H9 (cell line): ENCODE measurements at regions not wholly inside any gene's neighbourhood (a gene's known extent, or its start where the extent isn't known, plus 50 kb on each side); places are given as distances from the start of the nearest gene placed in this dataset.

Source experiments
- DNase-seq: peaks from one replicate; pipeline ENCODE4 v3.0.0-alpha.2; 2017
- H2AFZ ChIP-seq: one replicate; pipeline ENCODE4 v1.6.1; 2013; ENCODE audit warnings: mild to moderate bottlenecking, low read length, control low read depth, moderate library complexity
- H2AK5ac ChIP-seq: 2 replicates; pipeline ENCODE4 v1.6.1; 2013; ENCODE audit warnings: low read length, control low read depth, mixed read lengths; ENCODE audit not compliant: insufficient read length
- H2BK120ac ChIP-seq: one replicate; pipeline ENCODE4 v1.6.1; 2013; ENCODE audit warnings: low read depth, mild to moderate bottlenecking, low read length, control low read depth, inconsistent platforms; ENCODE audit not compliant: poor library complexity, severe bottlenecking
- H2BK12ac ChIP-seq: 2 replicates; pipeline ENCODE4 v1.6.1; 2013; ENCODE audit warnings: low read length, control low read depth, mixed read lengths, low read depth; ENCODE audit not compliant: insufficient read length
- H2BK15ac ChIP-seq: 2 replicates; pipeline ENCODE4 v1.6.1; 2013; ENCODE audit warnings: low read depth, low read length, control low read depth
- H2BK20ac ChIP-seq: one replicate; pipeline ENCODE4 v1.6.1; 2013; ENCODE audit warnings: low read depth, mild to moderate bottlenecking, low read length, control low read depth, inconsistent platforms; ENCODE audit not compliant: poor library complexity, severe bottlenecking
- H2BK5ac ChIP-seq: 2 replicates; pipeline ENCODE4 v1.6.1; 2013; ENCODE audit warnings: low read length, control low read depth, mixed read lengths; ENCODE audit not compliant: insufficient read length
- H3K14ac ChIP-seq: 2 replicates; pipeline ENCODE4 v1.6.1; 2013; ENCODE audit warnings: low read length, control low read depth; ENCODE audit not compliant: insufficient read depth
- H3K18ac ChIP-seq: 2 replicates; pipeline ENCODE4 v1.6.1; 2013; ENCODE audit warnings: low read depth, mild to moderate bottlenecking, mixed read lengths, low read length, control low read depth; ENCODE audit not compliant: insufficient read length
- H3K23ac ChIP-seq: 2 replicates; pipeline ENCODE4 v1.6.1; 2013; ENCODE audit warnings: low read length, control low read depth, mixed read lengths, low read depth; ENCODE audit not compliant: insufficient read length
- H3K23me2 ChIP-seq: 2 replicates; pipeline ENCODE4 v1.6.1; 2013; ENCODE audit warnings: low read depth, mild to moderate bottlenecking, mixed read lengths, low read length, control low read depth; ENCODE audit not compliant: insufficient read length, poor library complexity, severe bottlenecking
- H3K27ac ChIP-seq: 2 replicates; pipeline ENCODE4 v1.5.1; 2013; ENCODE audit warnings: low read length, control low read depth, mixed read lengths, low read depth; ENCODE audit not compliant: insufficient read length
- H3K27me3 ChIP-seq: 2 replicates; pipeline ENCODE4 v1.6.1; 2013; ENCODE audit warnings: low read length, control low read depth, inconsistent platforms; ENCODE audit not compliant: insufficient read depth
- H3K4ac ChIP-seq: 2 replicates; pipeline ENCODE4 v1.6.1; 2013; ENCODE audit warnings: low read depth, mild to moderate bottlenecking, control low read depth, inconsistent platforms, low read length, moderate library complexity
- H3K4me1 ChIP-seq: 2 replicates; pipeline ENCODE4 v1.6.1; 2013; ENCODE audit warnings: low read length, control low read depth, inconsistent platforms; ENCODE audit not compliant: insufficient read depth
- H3K4me2 ChIP-seq: 2 replicates; pipeline ENCODE4 v1.6.1; 2013; ENCODE audit warnings: low read length, control low read depth, mixed read lengths; ENCODE audit not compliant: insufficient read length, insufficient read depth
- H3K56ac ChIP-seq: 2 replicates; pipeline ENCODE4 v1.6.1; 2013; ENCODE audit warnings: low read depth, mild to moderate bottlenecking, mixed read lengths, low read length, control low read depth; ENCODE audit not compliant: insufficient read length
- H3K79me1 ChIP-seq: 2 replicates; pipeline ENCODE4 v1.6.1; 2013; ENCODE audit warnings: low read depth, mild to moderate bottlenecking, moderate library complexity, low read length, control low read depth, inconsistent platforms; ENCODE audit not compliant: insufficient read depth, poor library complexity, severe bottlenecking
- H3K79me2 ChIP-seq: 2 replicates; pipeline ENCODE4 v1.6.1; 2013; ENCODE audit warnings: low read length, control low read depth, inconsistent platforms; ENCODE audit not compliant: insufficient read depth
- H3K9ac ChIP-seq: 2 replicates; pipeline ENCODE4 v1.6.1; 2013; ENCODE audit warnings: low read length, control low read depth, mixed read lengths; ENCODE audit not compliant: insufficient read length; ENCODE audit errors: extremely low read depth
- H3K9me3 ChIP-seq: one replicate; pipeline ENCODE4 v1.6.1; 2013; ENCODE audit warnings: low read depth, low read length, inconsistent platforms; ENCODE audit not compliant: control insufficient read depth
- H3T11ph ChIP-seq: one replicate; pipeline ENCODE4 v1.6.1; 2013; ENCODE audit warnings: mild to moderate bottlenecking, low read length, control low read depth, inconsistent platforms
- H4K20me1 ChIP-seq: one replicate; pipeline ENCODE4 v1.6.1; 2013; ENCODE audit not compliant: control insufficient read depth, insufficient read length, insufficient read depth
- H4K5ac ChIP-seq: 2 replicates; pipeline ENCODE4 v1.6.1; 2013; ENCODE audit warnings: low read depth, mild to moderate bottlenecking, mixed read lengths, low read length, control low read depth; ENCODE audit not compliant: insufficient read length
- H4K8ac ChIP-seq: replicated peaks from 2 replicates; pipeline ENCODE4 v1.6.1; 2013; ENCODE audit warnings: low read length, control low read depth, mixed read lengths, low read depth; ENCODE audit not compliant: insufficient read length
- H4K91ac ChIP-seq: 2 replicates; pipeline ENCODE4 v1.6.1; 2013; ENCODE audit warnings: low read depth, mild to moderate bottlenecking, moderate library complexity, mixed read lengths, low read length, control low read depth; ENCODE audit not compliant: insufficient read length
- H3K27ac Mint-ChIP-seq, 3 experiments: 2 replicates in 2 of 3; 3 replicates in 1 of 3; pipeline ENCODE4 v1.8.0; 2020 to 2021; ENCODE audit warnings: mixed read lengths in 3 of 3, mild to moderate bottlenecking in 1 of 3, moderate library complexity in 1 of 3
- H3K27me3 Mint-ChIP-seq: 2 replicates; pipeline ENCODE4 v1.8.0; 2021; ENCODE audit warnings: low read depth, mild to moderate bottlenecking, moderate library complexity, mixed read lengths
- H3K36me3 Mint-ChIP-seq, 3 experiments: 2 replicates in 2 of 3; 3 replicates in 1 of 3; pipeline ENCODE4 v1.8.0; 2020 to 2021; ENCODE audit warnings: low read depth in 3 of 3, mixed read lengths in 3 of 3; ENCODE audit not compliant: insufficient read depth in 1 of 3
- H3K4me1 Mint-ChIP-seq, 2 experiments: 2 replicates each; pipeline ENCODE4 v1.8.0; 2020; ENCODE audit warnings: mixed read lengths in 2 of 2
- H3K4me3 Mint-ChIP-seq, 2 experiments: 2 replicates in 1 of 2; 3 replicates in 1 of 2; pipeline ENCODE4 v1.8.0; 2020 to 2021; ENCODE audit warnings: mild to moderate bottlenecking in 2 of 2, mixed read lengths in 2 of 2, moderate library complexity in 1 of 2
- H3K9me3 Mint-ChIP-seq, 2 experiments: 2 replicates in 1 of 2; 3 replicates in 1 of 2; pipeline ENCODE4 v1.8.0; 2020; ENCODE audit warnings: mild to moderate bottlenecking in 2 of 2, mixed read lengths in 2 of 2, moderate library complexity in 1 of 2
- WGBS: extraction: QIAGEN DNeasy Blood & Tissue Kit; methylation state at CpG from one replicate; pipeline ENCODE4 v1.1.7; 2013; ENCODE audit warnings: missing lambda C conversion rate, low lambda C conversion rate, mixed read lengths; ENCODE audit not compliant: insufficient read length; ENCODE audit errors: extremely low coverage; 5-methylcytosine and 5-hydroxymethylcytosine counted together
- TF ChIP-seq, protein P1 (sequence below): fragments of 200-600 bp; sonication (generic); conservative IDR thresholded peaks from 3 replicates; pipeline ENCODE4 v1.8.0; 2021; ENCODE audit warnings: antibody characterized with exemption, mild to moderate bottlenecking

DNA sequence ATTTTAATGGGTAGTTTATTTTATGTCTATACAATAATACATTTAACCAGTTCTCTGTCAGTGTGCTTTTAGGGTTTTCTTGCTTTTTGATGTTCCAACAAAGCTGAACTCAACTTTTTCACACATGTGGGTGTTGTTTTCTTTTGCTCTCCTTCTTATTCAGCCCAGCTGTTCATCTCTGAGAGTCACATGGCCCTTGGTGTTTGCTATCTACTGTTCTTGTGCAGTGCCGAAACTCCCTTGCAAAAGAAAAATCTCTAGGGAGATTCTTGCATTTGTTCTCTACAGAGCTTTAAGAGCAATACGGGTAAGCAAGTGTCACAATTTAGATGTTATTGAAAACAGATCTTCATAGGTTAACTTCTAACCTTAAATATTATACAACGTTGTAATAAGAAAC, 281.1 kb upstream of the CXADR start:
- no peak overlapping the region for H2BK120ac ChIP-seq
- H4K20me1 ChIP-seq = no peaks in the 10 kb centered on the region
- Mint-ChIP-seq H3K9me3 (peaks cover 13 to 24% of the 10 kb centered on the region in 2 experiments), H3K4me1 (no peaks in the 10 kb centered on the region), H3K27ac (no peak overlapping the region), H3K4me3 (no peak overlapping the region), H3K27me3 (no peaks in the 10 kb centered on the region), H3K36me3 (peaks cover 2 to 14% (median 3%) of the 10 kb centered on the region in 3 experiments; a peak in 4 of 7 replicates)
- no peak overlapping the region for H2BK5ac ChIP-seq
- no peak for DNase-seq
- H3K4ac ChIP-seq = no peak overlapping the region
- no peak overlapping the region for H2BK15ac ChIP-seq
- WGBS = no CpG with 5 or more reads among the region's 3 CpGs
- no peak overlapping the region for H2BK20ac ChIP-seq
- no peaks in the 10 kb centered on the region for H3K4me1 ChIP-seq
- H2AFZ ChIP-seq = no peak overlapping the region
- H3K23me2 ChIP-seq = no peaks in the 10 kb centered on the region
- H2BK12ac ChIP-seq = no peak overlapping the region
- H4K5ac ChIP-seq = no peak overlapping the region
- H3K9me3 ChIP-seq = no peaks in the 10 kb centered on the region
- TF ChIP-seq, protein P1, sequence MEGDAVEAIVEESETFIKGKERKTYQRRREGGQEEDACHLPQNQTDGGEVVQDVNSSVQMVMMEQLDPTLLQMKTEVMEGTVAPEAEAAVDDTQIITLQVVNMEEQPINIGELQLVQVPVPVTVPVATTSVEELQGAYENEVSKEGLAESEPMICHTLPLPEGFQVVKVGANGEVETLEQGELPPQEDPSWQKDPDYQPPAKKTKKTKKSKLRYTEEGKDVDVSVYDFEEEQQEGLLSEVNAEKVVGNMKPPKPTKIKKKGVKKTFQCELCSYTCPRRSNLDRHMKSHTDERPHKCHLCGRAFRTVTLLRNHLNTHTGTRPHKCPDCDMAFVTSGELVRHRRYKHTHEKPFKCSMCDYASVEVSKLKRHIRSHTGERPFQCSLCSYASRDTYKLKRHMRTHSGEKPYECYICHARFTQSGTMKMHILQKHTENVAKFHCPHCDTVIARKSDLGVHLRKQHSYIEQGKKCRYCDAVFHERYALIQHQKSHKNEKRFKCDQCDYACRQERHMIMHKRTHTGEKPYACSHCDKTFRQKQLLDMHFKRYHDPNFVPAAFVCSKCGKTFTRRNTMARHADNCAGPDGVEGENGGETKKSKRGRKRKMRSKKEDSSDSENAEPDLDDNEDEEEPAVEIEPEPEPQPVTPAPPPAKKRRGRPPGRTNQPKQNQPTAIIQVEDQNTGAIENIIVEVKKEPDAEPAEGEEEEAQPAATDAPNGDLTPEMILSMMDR = no peak
- H3K27ac ChIP-seq = no peak overlapping the region
- no peak overlapping the region for H4K8ac ChIP-seq
- no peak overlapping the region for H2AK5ac ChIP-seq
- H3K9ac ChIP-seq = no peak overlapping the region
- H3T11ph ChIP-seq = no peak overlapping the region
- H3K23ac ChIP-seq = no peak overlapping the region
- no peaks in the 10 kb centered on the region for H3K79me2 ChIP-seq
- H4K91ac ChIP-seq = no peak overlapping the region
- H3K14ac ChIP-seq = no peak overlapping the region
- H3K79me1 ChIP-seq = no peaks in the 10 kb centered on the region
- no peaks in the 10 kb centered on the region for H3K27me3 ChIP-seq
- H3K56ac ChIP-seq = no peak overlapping the region
- H3K4me2 ChIP-seq = no peak overlapping the region
- no peak overlapping the region for H3K18ac ChIP-seq
